Activated CD4-positive, alpha-beta T cell treated with anti-CD3 and anti-CD28 coated beads, Interleukin-2, Interleukin-6, amounts not matched to agents 100 ng/mL and 50 ng/mL, durations not matched to agents 16 hours and 8 hours (primary cell): ENCODE measurements at regions not wholly inside any gene's neighbourhood (a gene's known extent, or its start where the extent isn't known, plus 50 kb on each side); places are given as distances from the start of the nearest gene placed in this dataset.

ENCODE experiments used
- DNase-seq: peaks from one replicate; pipeline ENCODE4 v3.0.0-alpha.2; 2020

- no peak for DNase-seq
Observed at GRCh38 chr9:7388755-7389154, 410.8 kb downstream of the DMAC1 start.

- DNase-seq = no peak
Observed at GRCh38 chr9:7387840-7388239, 411.7 kb downstream of the DMAC1 start.

- no peak for DNase-seq
Observed at GRCh38 chr9:7382304-7382703, 417.3 kb downstream of the DMAC1 start.

- no peak for DNase-seq
Observed at GRCh38 chr9:7377489-7377888, 422.1 kb downstream of the DMAC1 start.

GRCh38 chr9:7376833-7377232 is 422.7 kb downstream of the DMAC1 start:
- no peak for DNase-seq

- no peak for DNase-seq
Observed at GRCh38 chr9:7376213-7376612, 423.4 kb downstream of the DMAC1 start.

- no peak for DNase-seq
Observed at GRCh38 chr9:7375013-7375511, 424.5 kb downstream of the DMAC1 start.

- DNase-seq = no peak
Observed at GRCh38 chr9:7370988-7371387, 428.6 kb downstream of the DMAC1 start.

- DNase-seq = no peak
Observed at GRCh38 chr9:7370381-7370780, 429.2 kb downstream of the DMAC1 start.

- DNase-seq = no peak
Observed at GRCh38 chr9:7369384-7369821, 430.2 kb downstream of the DMAC1 start.

- DNase-seq = no peak
Observed at GRCh38 chr9:7368410-7369292, 430.9 kb downstream of the DMAC1 start.

GRCh38 chr9:7367726-7368125 is 431.9 kb downstream of the DMAC1 start:
- no peak for DNase-seq

- DNase-seq = no peak
Observed at GRCh38 chr9:7366121-7366520, 433.5 kb downstream of the DMAC1 start.

- DNase-seq = no peak
Observed at GRCh38 chr9:7363777-7364477, 435.7 kb downstream of the DMAC1 start.

GRCh38 chr9:7360513-7360912 is 439.1 kb downstream of the DMAC1 start:
- no peak for DNase-seq

- no peak for DNase-seq
Observed at GRCh38 chr9:7358876-7359275, 440.7 kb downstream of the DMAC1 start.

- no peak for DNase-seq
Observed at GRCh38 chr9:7354704-7355103, 444.9 kb downstream of the DMAC1 start.

GRCh38 chr9:7348692-7349091 is 450.9 kb downstream of the DMAC1 start:
- DNase-seq = no peak

- DNase-seq = no peak
Observed at GRCh38 chr9:7347556-7347955, 452.0 kb downstream of the DMAC1 start.

GRCh38 chr9:7346144-7346543 is 453.4 kb downstream of the DMAC1 start:
- DNase-seq = no peak

- no peak for DNase-seq
Observed at GRCh38 chr9:7342736-7343135, 456.8 kb downstream of the DMAC1 start.

- no peak for DNase-seq
Observed at GRCh38 chr9:7342229-7342628, 457.3 kb downstream of the DMAC1 start.

- DNase-seq = no peak
Observed at GRCh38 chr9:7341571-7341970, 458.0 kb downstream of the DMAC1 start.

GRCh38 chr9:7340451-7340850 is 459.1 kb downstream of the DMAC1 start:
- no peak for DNase-seq
